Osteoblast (primary cell): ENCODE measurements at regions not wholly inside any gene's neighbourhood (a gene's known extent, or its start where the extent isn't known, plus 50 kb on each side); places are given as distances from the start of the nearest gene placed in this dataset.

Source experiments
- DNase-seq: peaks from one replicate; pipeline ENCODE4 v3.0.0; 2011; ENCODE audit warnings: low spot score, mixed read lengths; ENCODE audit not compliant: insufficient read length; ENCODE audit errors: missing footprints
- H2AFZ ChIP-seq: 2 replicates; pipeline ENCODE4 v1.6.0; 2011; ENCODE audit warnings: mild to moderate bottlenecking, low read length
- H3K27ac ChIP-seq: 2 replicates; pipeline ENCODE4 v1.5.1; 2011; ENCODE audit warnings: mild to moderate bottlenecking, low read depth, low read length, moderate library complexity
- H3K27me3 ChIP-seq: 2 replicates; pipeline ENCODE4 v1.6.0; 2012; ENCODE audit warnings: mild to moderate bottlenecking, control low read depth, inconsistent platforms, low read length, moderate library complexity; ENCODE audit not compliant: insufficient read depth
- H3K36me3 ChIP-seq: 2 replicates; pipeline ENCODE4 v1.5.1; 2011; ENCODE audit warnings: mild to moderate bottlenecking, low read length, control low read depth, moderate library complexity; ENCODE audit not compliant: insufficient read depth
- H3K4me1 ChIP-seq: 2 replicates; pipeline ENCODE4 v1.5.1; 2011; ENCODE audit warnings: mild to moderate bottlenecking, low read length, control low read depth, moderate library complexity; ENCODE audit not compliant: insufficient read depth
- H3K4me2 ChIP-seq: 2 replicates; pipeline ENCODE4 v1.6.0; 2011; ENCODE audit warnings: mild to moderate bottlenecking, low read length; ENCODE audit not compliant: insufficient read depth
- H3K4me3 ChIP-seq: fragments of 200-600 bp; sonication (generic); 3 replicates; pipeline ENCODE4 v1.5.1; 2012; ENCODE audit warnings: mild to moderate bottlenecking, low read length, inconsistent platforms; ENCODE audit not compliant: insufficient read depth
- H3K79me2 ChIP-seq: 2 replicates; pipeline ENCODE4 v1.6.0; 2012; ENCODE audit warnings: mild to moderate bottlenecking, low read length, control low read depth, inconsistent platforms; ENCODE audit not compliant: insufficient read depth
- H3K9me3 ChIP-seq: 2 replicates; pipeline ENCODE4 v1.5.1; 2011; ENCODE audit warnings: low read depth, low read length, control low read depth
- H4K20me1 ChIP-seq: 2 replicates; pipeline ENCODE4 v1.6.0; 2012; ENCODE audit warnings: mild to moderate bottlenecking, low read length, control low read depth; ENCODE audit not compliant: insufficient read depth
- CTCF ChIP-seq: IDR thresholded peaks from 2 replicates; pipeline ENCODE4 v1.5.1; 2011; ENCODE audit warnings: mild to moderate bottlenecking, low read depth, low read length, moderate library complexity; ENCODE audit errors: extremely low read depth

GRCh38 chr17:27982688-27983087 lies 59.8 kb upstream of the NLK start:
- Histone ChIP-seq H3K4me1 (peaks cover 13% of the 10 kb centered on the region), H3K27me3 (peaks cover 3% of the 10 kb centered on the region), H3K36me3 (no peaks in the 10 kb centered on the region), H3K4me3 (no peak overlapping the region), H3K79me2 (no peaks in the 10 kb centered on the region), H3K9me3 (no peaks in the 10 kb centered on the region), H3K27ac (no peak overlapping the region), H4K20me1 (no peaks in the 10 kb centered on the region), H3K4me2 (no peak overlapping the region), H2AFZ (no peak overlapping the region)
- TF ChIP-seq CTCF: no peak
- DNase-seq: no peak

GRCh38 chr17:27983853-27984252 lies 58.6 kb upstream of the NLK start:
- no peak overlapping the region for H3K4me2 ChIP-seq
- no peak overlapping the region for H3K4me3 ChIP-seq
- no peak for TF ChIP-seq CTCF
- H3K27me3 ChIP-seq: peaks cover 3% of the 10 kb centered on the region
- H3K9me3 ChIP-seq: no peaks in the 10 kb centered on the region
- no peaks in the 10 kb centered on the region for H4K20me1 ChIP-seq
- no peak overlapping the region for H2AFZ ChIP-seq
- no peak overlapping the region for H3K27ac ChIP-seq
- no peak for DNase-seq
- no peaks in the 10 kb centered on the region for H3K36me3 ChIP-seq
- H3K4me1 ChIP-seq: peaks cover 7% of the 10 kb centered on the region
- no peaks in the 10 kb centered on the region for H3K79me2 ChIP-seq

GRCh38 chr17:27984404-27984803 lies 58.1 kb upstream of the NLK start:
- Histone ChIP-seq H3K27me3 (peaks cover 3% of the 10 kb centered on the region), H3K4me1 (peaks cover 7% of the 10 kb centered on the region), H3K36me3 (no peaks in the 10 kb centered on the region), H3K27ac (no peak overlapping the region), H3K4me3 (no peak overlapping the region), H3K4me2 (peak overlapping the region; percentile 14), H3K79me2 (no peaks in the 10 kb centered on the region), H3K9me3 (no peaks in the 10 kb centered on the region), H4K20me1 (no peaks in the 10 kb centered on the region), H2AFZ (no peak overlapping the region)
- no peak for TF ChIP-seq CTCF
- no peak for DNase-seq

GRCh38 chr17:27984816-27985215 lies 57.7 kb upstream of the NLK start:
- Histone ChIP-seq H3K79me2 (no peaks in the 10 kb centered on the region), H3K27me3 (peaks cover 3% of the 10 kb centered on the region), H4K20me1 (no peaks in the 10 kb centered on the region), H3K4me2 (peak overlapping the region; percentile 14), H3K36me3 (no peaks in the 10 kb centered on the region), H3K27ac (no peak overlapping the region), H3K9me3 (no peaks in the 10 kb centered on the region), H3K4me1 (peaks cover 7% of the 10 kb centered on the region), H2AFZ (peak overlapping the region; percentile 5), H3K4me3 (no peak overlapping the region)
- TF ChIP-seq CTCF: no peak
- no peak for DNase-seq
